ENCODE measurements at regions not wholly inside any gene's neighbourhood (a gene's known extent, or its start where the extent isn't known, plus 50 kb on each side); places are given as distances from the start of the nearest gene placed in this dataset.

- intact Hi-C loops (cut with micrococcal nuclease), result no loop called here
- no peak overlapping the region for H3K4me3 Mint-ChIP-seq
- H3K27me3 Mint-ChIP-seq (ENCODE audit: insufficient read depth), result peaks cover 3% of the 10 kb centered on the region
- H3K36me3 Mint-ChIP-seq (ENCODE audit: low read depth), result no peaks in the 10 kb centered on the region
- no peak for DNase-seq (ENCODE audit: low spot score)
- no peak overlapping the region for H3K27ac Mint-ChIP-seq
- no peaks in the 10 kb centered on the region for H3K4me1 Mint-ChIP-seq (ENCODE audit: low read depth)
- no peaks in the 10 kb centered on the region for H3K9me3 Mint-ChIP-seq
These were observed 63.0 kb downstream of the GLI2 start for GRCh38 chr2:120798567-120799247.

GRCh38 chr2:120802158-120802557 lies 66.5 kb downstream of the GLI2 start:
- Mint-ChIP-seq H3K9me3 (no peaks in the 10 kb centered on the region), H3K27me3 (ENCODE audit: insufficient read depth) (peaks cover 3% of the 10 kb centered on the region), H3K4me3 (no peak overlapping the region), H3K36me3 (ENCODE audit: low read depth) (no peaks in the 10 kb centered on the region), H3K4me1 (ENCODE audit: low read depth) (no peaks in the 10 kb centered on the region), H3K27ac (no peak overlapping the region)
- DNase-seq (ENCODE audit: low spot score), result no peak
- intact Hi-C loops (cut with micrococcal nuclease), result no loop called here

DNA sequence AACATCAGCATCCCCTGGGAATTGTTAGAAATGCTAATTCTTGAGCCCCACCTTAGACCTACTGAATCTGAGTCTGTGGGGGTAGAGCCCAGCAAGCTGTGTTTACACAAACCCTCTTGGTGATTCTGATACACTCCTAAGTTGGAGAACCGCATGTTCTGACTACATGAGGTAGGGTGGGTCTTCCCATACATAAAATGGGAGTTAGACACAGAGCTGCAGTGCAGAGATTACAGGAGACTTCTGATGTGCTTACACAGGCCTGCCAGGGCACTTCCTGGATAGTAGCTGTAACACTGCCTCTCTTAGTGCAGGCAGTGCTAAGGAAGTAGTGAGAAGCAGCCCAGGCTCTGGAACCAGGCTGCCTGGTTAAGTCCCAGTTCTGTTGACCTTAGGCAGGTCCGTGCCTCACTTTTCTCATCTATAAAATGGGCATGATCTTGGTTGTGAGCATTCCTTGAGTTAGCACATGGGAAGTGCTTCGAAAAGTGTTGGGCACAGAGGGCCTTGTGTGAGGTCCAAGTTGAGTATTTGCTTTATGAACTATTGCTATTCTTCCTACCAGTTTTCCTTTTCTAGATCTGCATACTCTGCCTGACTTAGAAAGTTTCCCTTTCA lies 67.3 kb downstream of the GLI2 start:
- no peak overlapping the region for H3K27ac Mint-ChIP-seq
- no peaks in the 10 kb centered on the region for H3K9me3 Mint-ChIP-seq
- H3K27me3 Mint-ChIP-seq (ENCODE audit: insufficient read depth), result peaks cover 3% of the 10 kb centered on the region
- no peaks in the 10 kb centered on the region for H3K4me1 Mint-ChIP-seq (ENCODE audit: low read depth)
- DNase-seq (ENCODE audit: low spot score), result no peak
- intact Hi-C loops (cut with micrococcal nuclease), result no loop called here
- no peaks in the 10 kb centered on the region for H3K36me3 Mint-ChIP-seq (ENCODE audit: low read depth)
- H3K4me3 Mint-ChIP-seq, result no peak overlapping the region

- H3K4me3 Mint-ChIP-seq, result no peak overlapping the region
- no peaks in the 10 kb centered on the region for H3K9me3 Mint-ChIP-seq
- no peaks in the 10 kb centered on the region for H3K4me1 Mint-ChIP-seq (ENCODE audit: low read depth)
- peaks cover 3% of the 10 kb centered on the region for H3K27me3 Mint-ChIP-seq (ENCODE audit: insufficient read depth)
- no peak overlapping the region for H3K27ac Mint-ChIP-seq
- no peaks in the 10 kb centered on the region for H3K36me3 Mint-ChIP-seq (ENCODE audit: low read depth)
- DNase-seq (ENCODE audit: low spot score), result no peak
- intact Hi-C loops (cut with micrococcal nuclease), result no loop called here
These were observed 68.2 kb downstream of the GLI2 start for GRCh38 chr2:120803764-120804335.

- Mint-ChIP-seq H3K36me3 (ENCODE audit: low read depth) (no peaks in the 10 kb centered on the region), H3K4me3 (no peak overlapping the region), H3K27me3 (ENCODE audit: insufficient read depth) (peaks cover 3% of the 10 kb centered on the region), H3K27ac (no peak overlapping the region), H3K4me1 (ENCODE audit: low read depth) (no peaks in the 10 kb centered on the region), H3K9me3 (no peaks in the 10 kb centered on the region)
- DNase-seq (ENCODE audit: low spot score), result no peak
- intact Hi-C loops (cut with micrococcal nuclease), result no loop called here
These were observed 68.8 kb downstream of the GLI2 start for GRCh38 chr2:120804459-120804858.

DNA sequence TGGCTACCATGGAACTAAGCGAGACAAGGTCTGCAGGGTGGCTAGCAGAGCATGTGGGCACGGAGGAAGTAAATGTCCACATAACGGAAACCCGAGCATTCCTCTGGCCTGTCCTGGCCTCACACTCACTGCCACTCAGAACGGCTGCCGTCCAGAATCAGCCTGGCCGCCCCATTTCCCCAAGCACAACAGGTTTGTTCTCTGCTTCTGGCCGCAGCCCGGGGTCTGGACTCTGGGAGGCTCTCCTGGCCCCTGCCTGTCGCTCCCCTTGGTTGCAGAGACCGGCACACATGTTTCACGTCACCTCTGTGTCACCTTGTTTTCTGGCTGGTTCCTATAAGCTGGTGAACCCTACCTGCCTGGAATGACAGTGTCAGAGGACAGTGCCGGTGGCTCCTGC lies 69.3 kb downstream of the GLI2 start:
- no peaks in the 10 kb centered on the region for H3K36me3 Mint-ChIP-seq (ENCODE audit: low read depth)

DNA sequence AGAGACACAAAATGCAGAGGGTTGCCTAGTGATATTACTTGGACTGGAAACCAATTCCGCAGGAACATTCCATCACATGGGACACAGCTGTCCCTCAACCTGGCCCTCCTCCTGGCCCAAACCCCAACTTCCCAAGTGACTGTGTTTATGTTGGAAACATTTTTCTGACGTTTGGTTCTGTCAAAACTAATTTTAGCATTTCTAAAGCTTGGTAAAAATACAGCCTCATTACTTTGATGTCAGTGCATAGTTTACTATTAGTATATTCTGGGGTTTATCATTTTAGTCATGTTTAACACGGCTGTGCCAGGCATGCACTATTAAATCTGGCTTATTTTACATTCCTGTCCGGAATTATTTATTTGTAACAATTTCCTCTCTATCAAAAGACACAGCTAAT lies 69.9 kb downstream of the GLI2 start:
- intact Hi-C loops (cut with micrococcal nuclease), result no loop called here
- Mint-ChIP-seq H3K4me3 (no peak overlapping the region), H3K36me3 (ENCODE audit: low read depth) (no peaks in the 10 kb centered on the region), H3K27me3 (ENCODE audit: insufficient read depth) (peaks cover 3% of the 10 kb centered on the region), H3K27ac (no peak overlapping the region), H3K9me3 (no peaks in the 10 kb centered on the region), H3K4me1 (ENCODE audit: low read depth) (no peaks in the 10 kb centered on the region)
- DNase-seq (ENCODE audit: low spot score), result no peak

More for the DNA sequence above, 69.3 kb downstream of the GLI2 start:
- H3K27me3 Mint-ChIP-seq (ENCODE audit: insufficient read depth), result peaks cover 3% of the 10 kb centered on the region
- DNase-seq (ENCODE audit: low spot score), result no peak
- H3K27ac Mint-ChIP-seq, result no peak overlapping the region
- no peak overlapping the region for H3K4me3 Mint-ChIP-seq
- H3K4me1 Mint-ChIP-seq (ENCODE audit: low read depth), result no peaks in the 10 kb centered on the region
- H3K9me3 Mint-ChIP-seq, result no peaks in the 10 kb centered on the region
- intact Hi-C loops (cut with micrococcal nuclease), result no loop called here

- intact Hi-C loops (cut with micrococcal nuclease), result no loop called here
- H3K36me3 Mint-ChIP-seq (ENCODE audit: low read depth), result no peaks in the 10 kb centered on the region
These were observed 72.1 kb downstream of the GLI2 start for GRCh38 chr2:120807751-120808150.

DNA sequence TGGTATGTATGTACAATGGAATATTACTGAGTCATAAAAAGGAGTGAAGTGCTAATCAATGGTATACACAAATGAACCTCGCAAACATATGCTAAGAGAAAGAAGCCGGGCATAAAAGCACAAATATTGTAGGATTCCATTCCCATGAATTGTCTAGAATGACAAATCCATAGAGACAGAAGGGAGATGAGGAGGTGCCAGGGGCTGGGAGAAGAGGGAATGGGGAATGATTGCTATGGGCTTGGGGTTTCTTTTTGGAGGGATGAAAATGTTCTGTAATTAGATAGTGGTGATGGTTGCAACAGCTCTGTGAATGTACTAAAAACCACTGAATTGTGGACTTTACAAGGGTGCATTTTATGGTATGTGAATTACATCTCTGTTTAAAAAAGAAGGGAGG lies 73.5 kb downstream of the GLI2 start:
- no peaks in the 10 kb centered on the region for H3K4me1 Mint-ChIP-seq (ENCODE audit: low read depth)
- no peaks in the 10 kb centered on the region for H3K9me3 Mint-ChIP-seq
- H3K36me3 Mint-ChIP-seq (ENCODE audit: low read depth), result no peaks in the 10 kb centered on the region
- H3K4me3 Mint-ChIP-seq, result no peak overlapping the region
- H3K27me3 Mint-ChIP-seq (ENCODE audit: insufficient read depth), result no peaks in the 10 kb centered on the region
- DNase-seq (ENCODE audit: low spot score), result no peak
- intact Hi-C loops (cut with micrococcal nuclease), result no loop called here
- H3K27ac Mint-ChIP-seq, result no peak overlapping the region

More at GRCh38 chr2:120807751-120808150, 72.1 kb downstream of the GLI2 start:
- no peak overlapping the region for H3K27ac Mint-ChIP-seq
- H3K27me3 Mint-ChIP-seq (ENCODE audit: insufficient read depth), result no peaks in the 10 kb centered on the region
- no peak for DNase-seq (ENCODE audit: low spot score)
- H3K4me3 Mint-ChIP-seq, result no peak overlapping the region
- H3K4me1 Mint-ChIP-seq (ENCODE audit: low read depth), result no peaks in the 10 kb centered on the region
- no peaks in the 10 kb centered on the region for H3K9me3 Mint-ChIP-seq

GRCh38 chr2:120809609-120810440 lies 74.2 kb downstream of the GLI2 start:
- no peaks in the 10 kb centered on the region for H3K9me3 Mint-ChIP-seq
- intact Hi-C loops (cut with micrococcal nuclease), result no loop called here
- H3K4me3 Mint-ChIP-seq, result no peak overlapping the region
- no peaks in the 10 kb centered on the region for H3K36me3 Mint-ChIP-seq (ENCODE audit: low read depth)
- no peak for DNase-seq (ENCODE audit: low spot score)
- no peak overlapping the region for H3K27ac Mint-ChIP-seq
- H3K27me3 Mint-ChIP-seq (ENCODE audit: insufficient read depth), result no peaks in the 10 kb centered on the region
- no peaks in the 10 kb centered on the region for H3K4me1 Mint-ChIP-seq (ENCODE audit: low read depth)

DNA sequence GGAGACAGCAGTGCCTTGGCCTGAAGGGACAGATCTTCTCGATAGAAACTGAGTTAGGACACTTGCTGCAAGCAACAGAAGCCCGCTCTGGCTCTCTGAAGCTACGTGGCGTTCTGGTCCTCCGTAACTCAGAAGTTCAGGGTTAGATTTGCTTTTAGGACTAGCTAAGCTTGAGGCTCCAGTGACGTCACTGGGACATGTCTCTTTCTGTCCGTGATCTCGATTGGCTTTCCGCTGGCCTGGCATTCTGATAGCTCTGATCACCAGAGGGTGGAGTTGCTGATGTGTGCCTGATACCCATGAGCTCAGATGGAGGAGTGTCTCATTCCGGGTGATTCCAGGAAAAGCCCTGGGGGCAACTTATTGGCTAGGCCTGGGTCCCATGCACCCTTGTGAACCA lies 75.0 kb downstream of the GLI2 start:
- intact Hi-C loops (cut with micrococcal nuclease), result no loop called here
- no peak overlapping the region for H3K4me3 Mint-ChIP-seq
- H3K27me3 Mint-ChIP-seq (ENCODE audit: insufficient read depth), result no peaks in the 10 kb centered on the region
- no peaks in the 10 kb centered on the region for H3K4me1 Mint-ChIP-seq (ENCODE audit: low read depth)
- no peaks in the 10 kb centered on the region for H3K36me3 Mint-ChIP-seq (ENCODE audit: low read depth)
- H3K27ac Mint-ChIP-seq, result no peak overlapping the region
- no peak for DNase-seq (ENCODE audit: low spot score)
- no peaks in the 10 kb centered on the region for H3K9me3 Mint-ChIP-seq

- Mint-ChIP-seq H3K9me3 (no peaks in the 10 kb centered on the region), H3K4me1 (ENCODE audit: low read depth) (no peaks in the 10 kb centered on the region), H3K27ac (no peak overlapping the region), H3K36me3 (ENCODE audit: low read depth) (no peaks in the 10 kb centered on the region), H3K27me3 (ENCODE audit: insufficient read depth) (no peaks in the 10 kb centered on the region), H3K4me3 (no peak overlapping the region)
- intact Hi-C loops (cut with micrococcal nuclease), result no loop called here
- DNase-seq (ENCODE audit: low spot score), result no peak
These were observed 77.2 kb downstream of the GLI2 start for GRCh38 chr2:120812866-120813265.

GRCh38 chr2:120814352-120814751 lies 78.7 kb downstream of the GLI2 start:
- DNase-seq (ENCODE audit: low spot score), result no peak
- Mint-ChIP-seq H3K4me1 (ENCODE audit: low read depth) (no peaks in the 10 kb centered on the region), H3K36me3 (ENCODE audit: low read depth) (no peaks in the 10 kb centered on the region), H3K27me3 (ENCODE audit: insufficient read depth) (no peaks in the 10 kb centered on the region), H3K4me3 (no peak overlapping the region), H3K9me3 (no peaks in the 10 kb centered on the region), H3K27ac (no peak overlapping the region)
- intact Hi-C loops (cut with micrococcal nuclease), result no loop called here
